ENCODE measurements at regions not wholly inside any gene's neighbourhood (a gene's known extent, or its start where the extent isn't known, plus 50 kb on each side); places are given as distances from the start of the nearest gene placed in this dataset.

- no peak for TF ChIP-seq CTCF (IDR thresholded peaks at IDR 0.05)
- TF ChIP-seq POLR2AphosphoS5 (IDR thresholded peaks at IDR 0.05; ENCODE audit: insufficient read depth in 1 of 2, low read depth in 1 of 2), result no peak
- no peak for TF ChIP-seq POLR2A (IDR thresholded peaks at IDR 0.05)
Observed at GRCh38 chr10:3408603-3409365, 236.2 kb upstream of the PITRM1 start.

All from vagina (tissue), 2 donors.